ENCODE measurements at regions not wholly inside any gene's neighbourhood (a gene's known extent, or its start where the extent isn't known, plus 50 kb on each side); places are given as distances from the start of the nearest gene placed in this dataset.
"Not testable (repeated sequence)": the region's sequence is repeated elsewhere in the genome, so short reads cannot be mapped to it uniquely, and the experiment has no call there.

- DNase-seq (ENCODE audit: low read depth in 2 of 2); H2AFZ ChIP-seq (ENCODE audit: low read length); H3K4me1 ChIP-seq (ENCODE audit: control insufficient read depth, extremely low read depth, insufficient read depth, low read length); H3K4me3 ChIP-seq (replicated peaks in 1 of 4; ENCODE audit: control extremely low read depth in 1 of 4, insufficient read depth in 1 of 4, low read depth in 3 of 4, low read length in 4 of 4); H3K4me2 ChIP-seq (ENCODE audit: extremely low read depth, insufficient read depth, low read length); H3K27me3 ChIP-seq (ENCODE audit: control insufficient read depth, insufficient read depth, low read length); H3K27ac ChIP-seq (ENCODE audit: insufficient read depth, low read length); H3K9ac ChIP-seq (ENCODE audit: insufficient read depth, low read length); H3K36me3 ChIP-seq (ENCODE audit: control insufficient read depth, insufficient read depth, low read length); H3K9me3 ChIP-seq (ENCODE audit: control insufficient read depth, insufficient read depth, low read depth, low read length); H3K79me2 ChIP-seq (ENCODE audit: control insufficient read depth, insufficient read depth, low read length); H4K20me1 ChIP-seq (ENCODE audit: control insufficient read depth, extremely low read depth, insufficient read depth, low read length): not testable (repeated sequence)
These were observed 51.8 kb upstream of the SLC39A8 start for GRCh38 chr4:102397056-102397455.

DNA sequence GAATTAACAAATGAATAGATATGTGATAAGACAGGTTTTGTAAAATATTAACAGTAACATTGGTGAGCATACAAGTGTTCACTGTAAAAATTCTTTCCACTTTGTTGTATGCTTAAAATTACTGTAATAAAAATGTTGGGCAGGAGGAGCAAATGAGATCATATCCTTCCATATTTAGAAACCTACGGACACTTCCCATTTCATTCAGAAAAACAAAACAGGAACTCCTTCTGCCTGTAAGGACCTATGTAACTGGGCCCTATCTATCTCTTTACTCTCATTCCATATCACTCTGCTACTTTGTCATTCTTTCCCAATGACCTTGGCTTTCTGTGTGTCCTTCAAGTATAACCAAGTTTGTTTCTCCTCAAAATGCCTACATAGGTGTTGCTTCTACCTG is 53.7 kb upstream of the SLC39A8 start:
- Histone ChIP-seq H3K4me3 (replicated peaks in 1 of 4; ENCODE audit: control extremely low read depth in 1 of 4, insufficient read depth in 1 of 4, low read depth in 3 of 4, low read length in 4 of 4) (no peak overlapping the region), H3K79me2 (ENCODE audit: control insufficient read depth, insufficient read depth, low read length) (no peaks in the 10 kb centered on the region), H3K9me3 (ENCODE audit: control insufficient read depth, insufficient read depth, low read depth, low read length) (no peaks in the 10 kb centered on the region), H3K4me1 (ENCODE audit: control insufficient read depth, extremely low read depth, insufficient read depth, low read length) (no peaks in the 10 kb centered on the region), H2AFZ (ENCODE audit: low read length) (no peak overlapping the region), H3K36me3 (ENCODE audit: control insufficient read depth, insufficient read depth, low read length) (no peaks in the 10 kb centered on the region), H3K27me3 (ENCODE audit: control insufficient read depth, insufficient read depth, low read length) (no peaks in the 10 kb centered on the region), H3K4me2 (ENCODE audit: extremely low read depth, insufficient read depth, low read length) (no peak overlapping the region), H3K9ac (ENCODE audit: insufficient read depth, low read length) (no peak overlapping the region), H3K27ac (ENCODE audit: insufficient read depth, low read length) (no peak overlapping the region), H4K20me1 (ENCODE audit: control insufficient read depth, extremely low read depth, insufficient read depth, low read length) (no peaks in the 10 kb centered on the region)
- TF ChIP-seq CTCF (conservative IDR thresholded peaks at IDR 0.05 in 1 of 2, IDR thresholded peaks at IDR 0.05 in 1 of 2; ENCODE audit: low read depth in 1 of 2, low read length in 2 of 2), result no peak
- no peak for TF ChIP-seq EZH2 (IDR thresholded peaks at IDR 0.05; ENCODE audit: low read length, missing control alignments)
- DNase-seq (ENCODE audit: low read depth in 2 of 2), result no peak

GRCh38 chr4:102400898-102401297 is 55.6 kb upstream of the SLC39A8 start:
- H3K4me2 ChIP-seq (ENCODE audit: extremely low read depth, insufficient read depth, low read length), result no peak overlapping the region
- TF ChIP-seq EZH2 (IDR thresholded peaks at IDR 0.05; ENCODE audit: low read length, missing control alignments), result no peak
- TF ChIP-seq CTCF (conservative IDR thresholded peaks at IDR 0.05 in 1 of 2, IDR thresholded peaks at IDR 0.05 in 1 of 2; ENCODE audit: low read depth in 1 of 2, low read length in 2 of 2), result no peak
- no peak overlapping the region for H3K9ac ChIP-seq (ENCODE audit: insufficient read depth, low read length)
- no peaks in the 10 kb centered on the region for H3K36me3 ChIP-seq (ENCODE audit: control insufficient read depth, insufficient read depth, low read length)
- H3K27me3 ChIP-seq (ENCODE audit: control insufficient read depth, insufficient read depth, low read length), result no peaks in the 10 kb centered on the region
- DNase-seq (ENCODE audit: low read depth in 2 of 2), result no peak
- H3K27ac ChIP-seq (ENCODE audit: insufficient read depth, low read length), result no peak overlapping the region
- no peaks in the 10 kb centered on the region for H3K79me2 ChIP-seq (ENCODE audit: control insufficient read depth, insufficient read depth, low read length)
- H2AFZ ChIP-seq (ENCODE audit: low read length), result no peak overlapping the region
- no peak overlapping the region for H3K4me3 ChIP-seq (replicated peaks in 1 of 4; ENCODE audit: control extremely low read depth in 1 of 4, insufficient read depth in 1 of 4, low read depth in 3 of 4, low read length in 4 of 4)
- H3K9me3 ChIP-seq (ENCODE audit: control insufficient read depth, insufficient read depth, low read depth, low read length), result no peaks in the 10 kb centered on the region
- H4K20me1 ChIP-seq (ENCODE audit: control insufficient read depth, extremely low read depth, insufficient read depth, low read length), result no peaks in the 10 kb centered on the region
- H3K4me1 ChIP-seq (ENCODE audit: control insufficient read depth, extremely low read depth, insufficient read depth, low read length), result no peaks in the 10 kb centered on the region

- Histone ChIP-seq H4K20me1 (ENCODE audit: control insufficient read depth, extremely low read depth, insufficient read depth, low read length) (no peaks in the 10 kb centered on the region), H3K79me2 (ENCODE audit: control insufficient read depth, insufficient read depth, low read length) (no peaks in the 10 kb centered on the region), H3K9me3 (ENCODE audit: control insufficient read depth, insufficient read depth, low read depth, low read length) (no peaks in the 10 kb centered on the region), H3K4me1 (ENCODE audit: control insufficient read depth, extremely low read depth, insufficient read depth, low read length) (no peaks in the 10 kb centered on the region), H3K36me3 (ENCODE audit: control insufficient read depth, insufficient read depth, low read length) (no peaks in the 10 kb centered on the region), H2AFZ (ENCODE audit: low read length) (no peak overlapping the region), H3K9ac (ENCODE audit: insufficient read depth, low read length) (no peak overlapping the region), H3K4me2 (ENCODE audit: extremely low read depth, insufficient read depth, low read length) (no peak overlapping the region), H3K4me3 (replicated peaks in 1 of 4; ENCODE audit: control extremely low read depth in 1 of 4, insufficient read depth in 1 of 4, low read depth in 3 of 4, low read length in 4 of 4) (no peak overlapping the region), H3K27me3 (ENCODE audit: control insufficient read depth, insufficient read depth, low read length) (no peaks in the 10 kb centered on the region), H3K27ac (ENCODE audit: insufficient read depth, low read length) (no peak overlapping the region)
- no peak for TF ChIP-seq EZH2 (IDR thresholded peaks at IDR 0.05; ENCODE audit: low read length, missing control alignments)
- no peak for TF ChIP-seq CTCF (conservative IDR thresholded peaks at IDR 0.05 in 1 of 2, IDR thresholded peaks at IDR 0.05 in 1 of 2; ENCODE audit: low read depth in 1 of 2, low read length in 2 of 2)
- no peak for DNase-seq (ENCODE audit: low read depth in 2 of 2)
These were observed 56.9 kb upstream of the SLC39A8 start for GRCh38 chr4:102402223-102402622.
